GM12874 (cell line): ENCODE measurements at regions not wholly inside any gene's neighbourhood (a gene's known extent, or its start where the extent isn't known, plus 50 kb on each side); places are given as distances from the start of the nearest gene placed in this dataset.

ENCODE experiments used
- TF ChIP-seq, protein P1 (sequence below): IDR thresholded peaks from 2 replicates; pipeline ENCODE4 v1.5.1; 2011; ENCODE audit warnings: low read depth, mild to moderate bottlenecking, control low read depth, low read length, moderate library complexity; ENCODE audit not compliant: insufficient read depth

DNA sequence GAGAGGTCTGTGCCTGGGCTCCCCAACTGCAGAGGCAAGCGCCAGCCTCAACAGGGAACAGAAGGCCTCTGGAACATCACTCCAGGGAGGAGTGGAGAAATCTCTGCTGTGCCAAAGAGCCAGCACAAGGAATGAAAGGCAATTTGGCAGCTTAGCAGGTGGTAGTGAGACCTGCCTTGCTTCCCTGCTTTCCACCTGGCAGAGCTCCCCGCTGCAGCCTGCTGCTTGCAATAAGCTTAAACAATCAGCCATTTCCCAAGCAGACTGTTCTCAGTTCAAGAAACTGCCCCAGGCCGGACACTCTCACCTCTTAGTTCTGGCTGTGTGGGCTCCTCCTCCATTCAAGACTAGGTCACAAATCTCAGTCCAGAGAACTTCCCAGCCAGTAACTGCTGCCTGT, 370.6 kb downstream of the MAGEB5 start:
- TF ChIP-seq, protein P1, sequence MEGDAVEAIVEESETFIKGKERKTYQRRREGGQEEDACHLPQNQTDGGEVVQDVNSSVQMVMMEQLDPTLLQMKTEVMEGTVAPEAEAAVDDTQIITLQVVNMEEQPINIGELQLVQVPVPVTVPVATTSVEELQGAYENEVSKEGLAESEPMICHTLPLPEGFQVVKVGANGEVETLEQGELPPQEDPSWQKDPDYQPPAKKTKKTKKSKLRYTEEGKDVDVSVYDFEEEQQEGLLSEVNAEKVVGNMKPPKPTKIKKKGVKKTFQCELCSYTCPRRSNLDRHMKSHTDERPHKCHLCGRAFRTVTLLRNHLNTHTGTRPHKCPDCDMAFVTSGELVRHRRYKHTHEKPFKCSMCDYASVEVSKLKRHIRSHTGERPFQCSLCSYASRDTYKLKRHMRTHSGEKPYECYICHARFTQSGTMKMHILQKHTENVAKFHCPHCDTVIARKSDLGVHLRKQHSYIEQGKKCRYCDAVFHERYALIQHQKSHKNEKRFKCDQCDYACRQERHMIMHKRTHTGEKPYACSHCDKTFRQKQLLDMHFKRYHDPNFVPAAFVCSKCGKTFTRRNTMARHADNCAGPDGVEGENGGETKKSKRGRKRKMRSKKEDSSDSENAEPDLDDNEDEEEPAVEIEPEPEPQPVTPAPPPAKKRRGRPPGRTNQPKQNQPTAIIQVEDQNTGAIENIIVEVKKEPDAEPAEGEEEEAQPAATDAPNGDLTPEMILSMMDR: no peak

GRCh38 chrX:26581091-26581490, 365.1 kb downstream of the MAGEB5 start:
- TF ChIP-seq, protein P1: no peak

- TF ChIP-seq, protein P1: no peak
Observed at GRCh38 chrX:26580021-26580420, 364.1 kb downstream of the MAGEB5 start.

DNA sequence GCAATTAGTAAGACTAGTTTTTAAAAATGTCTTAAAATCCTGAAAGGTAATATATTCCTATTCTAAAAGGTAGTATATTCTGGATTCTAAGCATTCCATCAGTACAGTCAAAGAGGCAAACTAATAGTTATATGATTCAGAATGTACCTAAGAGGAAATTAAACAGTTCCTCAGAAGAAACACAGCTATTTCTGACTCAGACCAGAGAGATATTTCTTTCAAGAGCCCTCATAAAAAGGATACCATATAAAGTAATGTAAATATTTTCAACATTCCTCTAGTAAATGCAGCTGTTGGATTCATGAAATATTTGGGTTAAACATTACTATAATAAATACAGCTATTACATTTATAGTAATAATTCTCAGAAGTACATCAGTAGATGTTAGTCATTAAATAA, 358.3 kb downstream of the MAGEB5 start:
- TF ChIP-seq, protein P1: no peak

DNA sequence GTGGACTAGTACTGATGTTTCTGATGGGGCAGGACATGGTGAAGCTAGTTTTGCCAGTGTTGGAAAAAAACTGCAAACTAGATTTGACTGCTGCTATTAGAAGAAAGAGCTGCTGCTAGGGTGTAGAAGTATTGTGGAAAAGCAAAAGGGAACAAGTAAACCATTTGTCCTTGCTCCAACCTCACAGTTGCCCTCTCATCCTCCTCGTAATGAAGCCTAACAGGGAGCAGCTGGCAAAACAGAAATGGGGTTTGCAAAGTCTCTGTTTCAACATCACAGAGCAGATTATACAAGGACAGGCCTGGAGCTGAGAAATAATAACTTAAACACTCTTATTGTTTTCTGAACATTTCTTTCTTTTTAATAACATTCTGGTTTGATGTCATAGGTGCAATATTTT, 346.2 kb downstream of the MAGEB5 start:
- TF ChIP-seq, protein P1: no peak

- TF ChIP-seq, protein P1: no peak
Observed at GRCh38 chrX:26559855-26560254, 343.9 kb downstream of the MAGEB5 start.

DNA sequence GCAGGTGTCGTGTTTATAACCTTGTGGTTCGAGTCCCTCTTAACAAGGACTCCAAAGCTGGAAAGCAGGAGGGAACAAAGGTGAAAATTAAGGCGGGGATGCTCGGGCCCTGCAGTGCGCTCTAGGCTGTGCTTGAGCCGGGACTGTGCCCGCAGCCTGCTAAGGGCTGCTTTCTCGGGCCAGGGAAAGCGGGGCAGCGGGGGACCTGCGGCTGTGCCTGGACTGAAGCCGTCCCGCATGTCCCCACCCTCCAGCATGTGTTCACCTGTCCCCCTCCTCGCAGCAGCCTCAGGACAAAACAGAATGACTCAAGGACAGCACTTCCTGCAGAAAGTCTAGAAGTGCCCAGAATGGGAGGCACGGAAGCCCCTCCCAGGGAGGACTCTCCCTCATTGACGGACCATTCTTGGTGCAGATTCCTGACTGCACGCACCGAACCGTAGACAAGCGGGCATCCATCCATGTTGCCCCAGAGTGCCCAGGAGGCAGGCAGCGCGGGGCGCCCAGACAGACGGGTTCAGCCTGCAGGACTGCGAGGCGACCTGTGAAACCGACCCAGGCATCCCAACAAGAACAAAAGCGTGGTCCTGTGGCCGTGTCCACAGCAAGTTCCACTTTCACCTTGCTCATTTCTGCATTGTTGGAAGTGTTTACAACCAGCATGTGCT, 342.9 kb downstream of the MAGEB5 start:
- TF ChIP-seq, protein P1: no peak
